Calu3 (cell line): ENCODE measurements at regions not wholly inside any gene's neighbourhood (a gene's known extent, or its start where the extent isn't known, plus 50 kb on each side); places are given as distances from the start of the nearest gene placed in this dataset.

Experiments used
- BruUV-seq: library from RNA; stranded (reverse); fragments of 400-500 nt; replicated peaks from 2 replicates; lab custom pipeline; 2021; lab: Mats Ljungman, UMichigan
- CTCF ChIA-PET: fragments of 300-600 bp; sonication (Branson Sonifier 250); formaldehyde crosslinking; loops from one replicate; lab custom pipeline; 2022; ENCODE audit warnings: antibody characterized with exemption; lab: Charles Lee
- DNase-seq: peaks from one replicate; pipeline ENCODE4 v3.0.0; 2022
- H3K27ac Mint-ChIP-seq: one replicate; pipeline ENCODE4 v1.8.0; 2022; ENCODE audit warnings: mixed read lengths; ENCODE audit not compliant: unreplicated experiment
- H3K27me3 Mint-ChIP-seq: one replicate; pipeline ENCODE4 v1.8.0; 2022; ENCODE audit warnings: mixed read lengths; ENCODE audit not compliant: unreplicated experiment
- H3K36me3 Mint-ChIP-seq: one replicate; pipeline ENCODE4 v1.8.0; 2022; ENCODE audit warnings: mild to moderate bottlenecking, moderate library complexity, mixed read lengths; ENCODE audit not compliant: insufficient read depth, unreplicated experiment
- H3K4me1 Mint-ChIP-seq: one replicate; pipeline ENCODE4 v1.8.0; 2022; ENCODE audit warnings: mild to moderate bottlenecking, low read depth, mixed read lengths; ENCODE audit not compliant: unreplicated experiment
- H3K4me3 Mint-ChIP-seq: one replicate; pipeline ENCODE4 v1.8.0; 2022; ENCODE audit warnings: mild to moderate bottlenecking, low read depth, moderate library complexity, mixed read lengths; ENCODE audit not compliant: unreplicated experiment
- H3K9me3 Mint-ChIP-seq: one replicate; pipeline ENCODE4 v1.8.0; 2022; ENCODE audit warnings: low read depth, mixed read lengths; ENCODE audit not compliant: unreplicated experiment
- CTCF ChIP-seq: fragments of 200-600 bp; IDR thresholded peaks from one replicate; pipeline ENCODE4 v1.8.0; 2022; ENCODE audit warnings: antibody characterized with exemption; ENCODE audit not compliant: unreplicated experiment
- intact Hi-C: fragments of 100-400 bp; cut with micrococcal nuclease; formaldehyde crosslinking; loops from one replicate; pipeline ENCODE4 v1.10.0; 2022; ENCODE audit not compliant: unreplicated experiment

- Mint-ChIP-seq H3K4me3 (no peak overlapping the region), H3K4me1 (no peaks in the 10 kb centered on the region), H3K27me3 (no peaks in the 10 kb centered on the region), H3K9me3 (no peaks in the 10 kb centered on the region), H3K27ac (no peak overlapping the region), H3K36me3 (no peaks in the 10 kb centered on the region)
- no peak for DNase-seq
- BruUV-seq = no TSS peak
- no peak for TF ChIP-seq CTCF
- CTCF ChIA-PET = no interaction called here
- intact Hi-C loops = no loop called here
These were observed 296.5 kb upstream of the RASGRP1 start for GRCh38 chr15:38861108-38861507.

GRCh38 chr15:38862099-38862498, 297.5 kb upstream of the RASGRP1 start:
- Mint-ChIP-seq H3K27me3 (no peaks in the 10 kb centered on the region), H3K4me1 (no peaks in the 10 kb centered on the region), H3K36me3 (no peaks in the 10 kb centered on the region), H3K4me3 (no peak overlapping the region), H3K27ac (no peak overlapping the region), H3K9me3 (no peaks in the 10 kb centered on the region)
- no peak for TF ChIP-seq CTCF
- intact Hi-C loops = no loop called here
- DNase-seq = no peak
- no TSS peak for BruUV-seq
- CTCF ChIA-PET = no interaction called here

GRCh38 chr15:38863381-38863780, 298.8 kb upstream of the RASGRP1 start:
- BruUV-seq = no TSS peak
- TF ChIP-seq CTCF = no peak
- intact Hi-C loops = no loop called here
- DNase-seq = no peak
- no peaks in the 10 kb centered on the region for H3K36me3 Mint-ChIP-seq
- H3K27me3 Mint-ChIP-seq = no peaks in the 10 kb centered on the region
- H3K27ac Mint-ChIP-seq = no peak overlapping the region
- no peaks in the 10 kb centered on the region for H3K4me1 Mint-ChIP-seq
- no peaks in the 10 kb centered on the region for H3K9me3 Mint-ChIP-seq
- no peak overlapping the region for H3K4me3 Mint-ChIP-seq
- CTCF ChIA-PET = no interaction called here

GRCh38 chr15:38864122-38864521, 299.5 kb upstream of the RASGRP1 start:
- Mint-ChIP-seq H3K4me1 (no peaks in the 10 kb centered on the region), H3K9me3 (no peaks in the 10 kb centered on the region), H3K4me3 (no peak overlapping the region), H3K27me3 (no peaks in the 10 kb centered on the region), H3K36me3 (no peaks in the 10 kb centered on the region), H3K27ac (no peak overlapping the region)
- BruUV-seq = no TSS peak
- no peak for TF ChIP-seq CTCF
- intact Hi-C loops = no loop called here
- CTCF ChIA-PET = interaction anchor here (0.9 kb wide), 1 partner anchor 640 kb away, joined by 3 read pairs; no protein-coding TSS in a partner anchor
- no peak for DNase-seq
